ENCODE measurements at regions not wholly inside any gene's neighbourhood (a gene's known extent, or its start where the extent isn't known, plus 50 kb on each side); places are given as distances from the start of the nearest gene placed in this dataset.
A peak's percentile ranks its signal among the peaks of the same experiment; 100 is the strongest.

- DNase-seq (ENCODE audit: low read depth): peak; percentile 22
- no peak for TF ChIP-seq CTCF (IDR thresholded peaks at IDR 0.05; ENCODE audit: insufficient read depth, low read length)
- peak overlapping the region; percentile 42 for H3K4me3 ChIP-seq (ENCODE audit: low read depth, low read length)
Observed at GRCh38 chr6:4281341-4282293, 146.2 kb upstream of the ECI2 start.

GRCh38 chr6:4280707-4281106 is 145.3 kb upstream of the ECI2 start:
- no peak for TF ChIP-seq CTCF (IDR thresholded peaks at IDR 0.05; ENCODE audit: insufficient read depth, low read length)
- peak; percentile 86 for DNase-seq (ENCODE audit: low read depth)
- no peak overlapping the region for H3K4me3 ChIP-seq (ENCODE audit: low read depth, low read length)

- no peak for DNase-seq (ENCODE audit: low read depth)
- no peak overlapping the region for H3K4me3 ChIP-seq (ENCODE audit: low read depth, low read length)
- no peak for TF ChIP-seq CTCF (IDR thresholded peaks at IDR 0.05; ENCODE audit: insufficient read depth, low read length)
Observed at GRCh38 chr6:4280031-4280430, 144.7 kb upstream of the ECI2 start.

GRCh38 chr6:4274382-4275082 is 139.2 kb upstream of the ECI2 start:
- DNase-seq (ENCODE audit: low read depth): peak; percentile 62
- no peak overlapping the region for H3K4me3 ChIP-seq (ENCODE audit: low read depth, low read length)
- TF ChIP-seq CTCF (IDR thresholded peaks at IDR 0.05; ENCODE audit: insufficient read depth, low read length): no peak

GRCh38 chr6:4272996-4273395 is 137.6 kb upstream of the ECI2 start:
- no peak overlapping the region for H3K4me3 ChIP-seq (ENCODE audit: low read depth, low read length)
- DNase-seq (ENCODE audit: low read depth): no peak
- TF ChIP-seq CTCF (IDR thresholded peaks at IDR 0.05; ENCODE audit: insufficient read depth, low read length): no peak

- peak; percentile 67 for DNase-seq (ENCODE audit: low read depth)
- H3K4me3 ChIP-seq (ENCODE audit: low read depth, low read length): no peak overlapping the region
- no peak for TF ChIP-seq CTCF (IDR thresholded peaks at IDR 0.05; ENCODE audit: insufficient read depth, low read length)
Observed at GRCh38 chr6:4271761-4272470, 136.5 kb upstream of the ECI2 start.

Data from fibroblast of the aortic adventitia (primary cell).